ENCODE measurements at regions not wholly inside any gene's neighbourhood (a gene's known extent, or its start where the extent isn't known, plus 50 kb on each side); places are given as distances from the start of the nearest gene placed in this dataset.

- BruUV-seq (replicated peaks), result no TSS peak
- DNase-seq (ENCODE audit: low read depth, low spot score) (no peak), FAIRE-seq (no peak)
- Histone ChIP-seq H3K27ac (ENCODE audit: insufficient read depth, low read depth, low read length) (no peak overlapping the region), H3K9me3 (replicated peaks; ENCODE audit: control insufficient read depth, insufficient read depth, low read length) (no peaks in the 10 kb centered on the region), H3K4me3 (replicated peaks in 1 of 3; ENCODE audit: insufficient read depth in 1 of 3, low read depth in 1 of 3, low read length in 3 of 3) (no peak overlapping the region), H3K27me3 (ENCODE audit: control insufficient read depth in 2 of 2, insufficient read depth in 2 of 2, low read length in 2 of 2) (no peaks in the 10 kb centered on the region), H3K36me3 (ENCODE audit: control insufficient read depth in 2 of 2, extremely low read depth in 1 of 2, insufficient read depth in 2 of 2, low read length in 2 of 2) (no peaks in the 10 kb centered on the region), H3K4me2 (ENCODE audit: insufficient read depth, low read length) (no peak overlapping the region), H2AFZ (ENCODE audit: low read depth, low read length) (no peak overlapping the region), H3K9me1 (replicated peaks; ENCODE audit: control insufficient read depth, extremely low read depth, insufficient read depth, low read length) (no peaks in the 10 kb centered on the region), H4K20me1 (replicated peaks; ENCODE audit: control insufficient read depth, extremely low read depth, insufficient read depth, low read length) (no peaks in the 10 kb centered on the region), H3K4me1 (ENCODE audit: control insufficient read depth, extremely low read depth, insufficient read depth, low read length) (no peaks in the 10 kb centered on the region), H3K9ac (replicated peaks; ENCODE audit: extremely low read depth, insufficient read depth, low read length) (no peak overlapping the region), H3K79me2 (ENCODE audit: control insufficient read depth, insufficient read depth, low read length) (no peaks in the 10 kb centered on the region)
- ChIA-PET POLR2A (no interaction called here), CTCF (no interaction called here)
- dilution Hi-C loops (cut with MboI; ENCODE audit: extremely low pct_ligation_motif_present, low sequenced_read_pairs) (no loop called here), intact Hi-C loops (cut with micrococcal nuclease) (no loop called here)
- TF ChIP-seq POLR2A (IDR thresholded peaks at IDR 0.05; ENCODE audit: low read depth, low read length) (no peak), FOS (IDR thresholded peaks at IDR 0.05; ENCODE audit: borderline replicate concordance, insufficient read depth, low read length) (no peak), JUN (IDR thresholded peaks at IDR 0.05; ENCODE audit: borderline replicate concordance, insufficient read depth, insufficient read length, low read depth) (no peak), MAX (IDR thresholded peaks at IDR 0.05; ENCODE audit: insufficient read depth, insufficient read length) (no peak), MYC (IDR thresholded peaks at IDR 0.05; ENCODE audit: low read depth, low read length) (no peak), POLR2AphosphoS5 (IDR thresholded peaks at IDR 0.05; ENCODE audit: insufficient read depth, low read depth, low read length) (no peak), CTCF (IDR thresholded peaks at IDR 0.05; ENCODE audit: extremely low read depth in 1 of 2, insufficient read depth in 1 of 2, low read depth in 1 of 2, low read length in 2 of 2) (no peak), EZH2 (IDR thresholded peaks at IDR 0.05; ENCODE audit: borderline replicate concordance, low read depth, low read length, severe bottlenecking) (no peak), GATA2 (IDR thresholded peaks at IDR 0.05; ENCODE audit: insufficient read depth, insufficient read length, low read depth, low read length) (no peak)
Observed at GRCh38 chr3:8366219-8366810, 135.3 kb upstream of the LMCD1 start.

All from endothelial cell of umbilical vein (primary cell).